Subcutaneous abdominal adipose tissue (tissue), 5 donors: ENCODE measurements at regions not wholly inside any gene's neighbourhood (a gene's known extent, or its start where the extent isn't known, plus 50 kb on each side); places are given as distances from the start of the nearest gene placed in this dataset.

Source experiments
- H3K27ac ChIP-seq: one replicate; pipeline ENCODE4 v1.7.0; 2013; ENCODE audit warnings: low read depth, mild to moderate bottlenecking, inconsistent platforms, low read length, moderate library complexity
- H3K27me3 ChIP-seq, 5 donors: one replicate each; pipeline ENCODE4 v1.7.0; 2013; ENCODE audit warnings: low read length in 5 of 5, inconsistent platforms in 1 of 5; ENCODE audit not compliant: control insufficient read depth in 5 of 5, insufficient read depth in 4 of 5
- H3K36me3 ChIP-seq, 5 donors: one replicate each; pipeline ENCODE4 v1.7.0; 2013; ENCODE audit warnings: low read length in 5 of 5; ENCODE audit not compliant: control insufficient read depth in 5 of 5, insufficient read depth in 5 of 5
- H3K4me1 ChIP-seq, 5 donors: one replicate each; pipeline ENCODE4 v1.7.0; 2013; ENCODE audit warnings: low read length in 5 of 5, mild to moderate bottlenecking in 3 of 5, moderate library complexity in 1 of 5; ENCODE audit not compliant: control insufficient read depth in 5 of 5, insufficient read depth in 5 of 5
- H3K4me3 ChIP-seq, 5 donors: one replicate each; pipeline ENCODE4 v1.7.0; 2013; ENCODE audit warnings: low read length in 5 of 5, low read depth in 1 of 5
- H3K9ac ChIP-seq, 5 donors: one replicate each; pipeline ENCODE4 v1.7.0; 2013; ENCODE audit warnings: low read length in 5 of 5, mild to moderate bottlenecking in 4 of 5, moderate library complexity in 3 of 5
- H3K9me3 ChIP-seq, 5 donors: one replicate each; pipeline ENCODE4 v1.7.0; 2013; ENCODE audit warnings: low read length in 5 of 5; ENCODE audit not compliant: control insufficient read depth in 5 of 5
- donor health status: healthy.
- donor health status: healthy.
- donor health status: healthy.
- donor health status: healthy.
- donor health status: healthy.

- Histone ChIP-seq H3K9me3 (no peaks in the 10 kb centered on the region), H3K27ac (no peak overlapping the region), H3K9ac (no peak overlapping the region), H3K4me3 (peak overlapping the region in 4 of 5 donors; percentile 15 to 54 (median 30)), H3K4me1 (peaks cover 0 to 4% (median 3%) of the 10 kb centered on the region in 5 donors), H3K36me3 (no peaks in the 10 kb centered on the region), H3K27me3 (peaks cover 0 to 14% (median 4%) of the 10 kb centered on the region in 5 donors)
Observed at GRCh38 chr18:75131381-75132000, 77.4 kb downstream of the PTGR3 start.

- H3K4me1 ChIP-seq, result peaks cover 0 to 4% (median 3%) of the 10 kb centered on the region in 5 donors
- no peaks in the 10 kb centered on the region for H3K9me3 ChIP-seq
- peak overlapping the region; percentile 6 for H3K27ac ChIP-seq
- H3K4me3 ChIP-seq, result peak overlapping the region in 1 of 5 donors; percentile 54
- H3K36me3 ChIP-seq, result no peaks in the 10 kb centered on the region
- H3K9ac ChIP-seq, result peak overlapping the region in 1 of 5 donors; percentile 57
- H3K27me3 ChIP-seq, result peaks cover 0 to 14% (median 4%) of the 10 kb centered on the region in 5 donors
Observed at GRCh38 chr18:75130591-75131328, 78.2 kb downstream of the PTGR3 start.

GRCh38 chr18:75129717-75130477, 79.0 kb downstream of the PTGR3 start:
- Histone ChIP-seq H3K36me3 (no peaks in the 10 kb centered on the region), H3K27ac (no peak overlapping the region), H3K4me1 (peaks cover 0 to 4% (median 3%) of the 10 kb centered on the region in 5 donors), H3K4me3 (no peak overlapping the region), H3K27me3 (peaks cover 0 to 10% (median 4%) of the 10 kb centered on the region in 5 donors), H3K9me3 (no peaks in the 10 kb centered on the region), H3K9ac (no peak overlapping the region)

- Histone ChIP-seq H3K4me1 (peaks cover 0 to 4% (median 3%) of the 10 kb centered on the region in 5 donors), H3K36me3 (no peaks in the 10 kb centered on the region), H3K9ac (no peak overlapping the region), H3K4me3 (no peak overlapping the region), H3K27me3 (peaks cover 0 to 10% (median 0%) of the 10 kb centered on the region in 5 donors), H3K27ac (no peak overlapping the region), H3K9me3 (no peaks in the 10 kb centered on the region)
Observed at GRCh38 chr18:75128911-75129716, 79.8 kb downstream of the PTGR3 start.

DNA sequence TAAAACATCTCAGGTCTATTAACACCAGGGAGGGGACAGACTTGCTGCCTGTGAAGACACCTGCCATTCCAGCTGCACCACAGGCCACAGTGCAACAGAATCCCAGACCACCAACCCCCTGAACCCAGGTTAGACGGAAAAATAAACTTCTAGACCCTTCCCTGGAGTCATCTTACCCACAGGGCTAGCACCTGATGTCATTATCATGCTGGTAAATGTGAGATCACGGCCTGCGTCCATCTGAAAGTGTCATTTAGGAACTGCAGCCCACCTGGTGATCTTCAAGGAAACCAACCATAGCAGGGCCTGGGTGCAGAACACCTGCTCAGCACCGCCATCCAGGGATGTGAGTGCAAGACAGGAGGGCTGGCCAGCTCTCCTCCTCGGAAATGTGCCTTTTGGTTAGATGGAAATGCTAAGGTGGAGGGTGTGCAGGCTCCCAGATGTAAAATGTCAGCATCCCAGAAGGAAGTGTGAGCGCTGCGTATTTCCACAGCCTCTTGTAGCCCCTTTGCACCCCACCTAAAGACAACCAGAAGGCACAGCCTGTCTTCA, 80.8 kb downstream of the PTGR3 start:
- Histone ChIP-seq H3K36me3 (no peaks in the 10 kb centered on the region), H3K9me3 (no peaks in the 10 kb centered on the region), H3K4me3 (no peak overlapping the region), H3K27ac (no peak overlapping the region), H3K27me3 (peaks cover 0 to 7% (median 0%) of the 10 kb centered on the region in 5 donors), H3K9ac (no peak overlapping the region), H3K4me1 (peaks cover 0 to 4% (median 3%) of the 10 kb centered on the region in 5 donors)

DNA sequence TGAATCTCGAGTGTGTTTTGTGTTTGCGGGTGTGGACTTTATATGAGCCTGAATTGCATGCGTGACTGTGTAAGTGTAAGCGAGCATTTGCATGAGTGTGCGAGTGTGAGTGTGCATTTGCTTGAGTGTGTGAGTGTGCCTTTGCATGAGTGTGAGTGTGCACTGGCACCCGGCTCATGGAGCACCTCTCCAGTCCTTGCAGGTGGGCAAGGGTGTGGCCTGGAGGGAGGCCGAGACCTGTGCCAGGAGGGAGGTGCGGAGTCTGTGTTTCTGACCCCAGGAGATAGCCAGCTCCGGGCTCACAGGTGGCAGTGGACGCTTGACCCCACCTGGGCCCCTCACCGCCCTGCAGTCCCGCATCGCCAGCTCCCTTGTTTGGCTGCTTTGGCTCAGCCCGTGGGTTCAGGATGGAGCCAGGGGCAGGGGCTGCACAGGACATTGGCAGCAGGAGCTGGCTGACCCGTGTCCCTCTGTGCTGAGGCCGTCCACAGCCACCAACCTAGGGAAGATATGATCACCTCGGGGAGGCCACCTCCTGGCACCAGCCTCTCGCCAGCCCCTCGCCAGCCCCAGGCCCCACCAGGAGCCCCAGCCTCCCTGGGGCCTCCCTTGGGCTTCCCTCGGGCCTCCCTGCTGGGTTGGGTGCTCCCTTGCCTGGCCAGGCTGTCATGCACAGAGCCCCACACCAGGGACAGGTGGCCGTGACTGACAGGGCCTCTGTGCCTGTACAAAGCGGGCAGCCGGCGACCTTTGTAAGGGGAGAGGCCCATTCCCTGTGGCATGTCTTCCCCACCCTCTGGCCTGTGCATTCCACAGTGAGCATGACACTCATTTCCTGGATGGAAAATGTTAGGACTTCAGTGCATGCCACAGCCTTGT, 81.6 kb downstream of the PTGR3 start:
- no peak overlapping the region for H3K4me3 ChIP-seq

GRCh38 chr18:75125382-75126331, 83.3 kb downstream of the PTGR3 start:
- Histone ChIP-seq H3K36me3 (no peaks in the 10 kb centered on the region), H3K27me3 (peaks cover 0 to 3% (median 0%) of the 10 kb centered on the region in 5 donors), H3K9ac (no peak overlapping the region), H3K9me3 (no peaks in the 10 kb centered on the region), H3K4me3 (peak overlapping the region in 1 of 5 donors; percentile 11), H3K27ac (no peak overlapping the region), H3K4me1 (peaks cover 0 to 2% (median 0%) of the 10 kb centered on the region in 5 donors)

More for the DNA sequence above, 81.6 kb downstream of the PTGR3 start:
- H3K9ac ChIP-seq, result no peak overlapping the region
- no peak overlapping the region for H3K27ac ChIP-seq
- H3K4me1 ChIP-seq, result peaks cover 0 to 4% (median 3%) of the 10 kb centered on the region in 5 donors
- H3K9me3 ChIP-seq, result no peaks in the 10 kb centered on the region
- H3K27me3 ChIP-seq, result peaks cover 0 to 5% (median 0%) of the 10 kb centered on the region in 5 donors
- no peaks in the 10 kb centered on the region for H3K36me3 ChIP-seq

- H3K36me3 ChIP-seq, result no peaks in the 10 kb centered on the region
- H3K9ac ChIP-seq, result no peak overlapping the region
- no peak overlapping the region for H3K4me3 ChIP-seq
- H3K27ac ChIP-seq, result no peak overlapping the region
- H3K4me1 ChIP-seq, result no peaks in the 10 kb centered on the region
- H3K9me3 ChIP-seq, result no peaks in the 10 kb centered on the region
- no peaks in the 10 kb centered on the region for H3K27me3 ChIP-seq
Observed at GRCh38 chr18:75124991-75125381, 84.0 kb downstream of the PTGR3 start.
